Adrenal gland (tissue), 9 donors: ENCODE measurements at regions not wholly inside any gene's neighbourhood (a gene's known extent, or its start where the extent isn't known, plus 50 kb on each side); places are given as distances from the start of the nearest gene placed in this dataset.
A peak's percentile ranks its signal among the peaks of the same experiment; 100 is the strongest.

Source experiments
- DNase-seq, 7 donors: peaks; one replicate each; pipeline ENCODE4 v3.0.0-alpha.2; 2019 to 2020
- H3K27ac ChIP-seq, 5 donors: fragments of 200-600 bp; sonication (generic) in 4 of 5; 1 replicate in 3 of 5; 2 replicates in 2 of 5; pipeline versions ENCODE4 v1.5.1 to v1.8.0; 2016 to 2020; ENCODE audit warnings: mild to moderate bottlenecking in 1 of 5
- H3K27me3 ChIP-seq: fragments of 200-600 bp; 2 replicates; pipeline ENCODE4 v1.8.0; 2021
- H3K36me3 ChIP-seq, 2 donors: fragments of 200-600 bp; replicated peaks in 1 of 2; 1 replicate in 1 of 2; 2 replicates in 1 of 2; pipeline versions ENCODE4 v1.5.1 to v1.8.0; 2018 to 2022
- H3K4me1 ChIP-seq, 2 donors: fragments of 200-600 bp; replicated peaks in 1 of 2; 1 replicate in 1 of 2; 2 replicates in 1 of 2; pipeline versions ENCODE4 v1.5.1 to v1.8.0; 2018 to 2021
- H3K4me3 ChIP-seq, 4 donors: fragments of 200-600 bp; sonication (generic) in 3 of 4; one replicate each; pipeline ENCODE4 v1.5.1; 2016 to 2018
- H3K9me3 ChIP-seq, 3 donors: fragments of 200-600 bp; sonication (generic) in 1 of 3; replicated peaks in 1 of 3; 1 replicate in 2 of 3; 2 replicates in 1 of 3; pipeline versions ENCODE4 v1.5.1 to v1.8.0; 2016 to 2021
- POLR2A ChIP-seq, 2 donors: fragments of 450-650 bp; IDR thresholded peaks; one replicate each; pipeline ENCODE4 v1.6.1; 2017; ENCODE audit warnings: antibody characterized with exemption in 2 of 2, mild to moderate bottlenecking in 2 of 2, moderate library complexity in 1 of 2
- WGBS, 4 donors: extraction: QIAGEN DNeasy Blood & Tissue Kit in 2 of 4; methylation state at CpG; one replicate each; pipeline versions ENCODE4 v1.1.5 to v1.1.7; 2013 to 2017; 5-methylcytosine and 5-hydroxymethylcytosine counted together
- intact Hi-C, 2 donors: fragments of 100-400 bp; cut with DNase I; formaldehyde crosslinking; loops; one replicate each; pipeline versions ENCODE4 v1.14.1 to v1.15.0; 2022 to 2023
- TF ChIP-seq, protein P1 (sequence below), 6 experiments: fragments of 450-650 bp in 4 of 6; fragments of 200-600 bp in 2 of 6; sonication (generic) in 1 of 6; IDR thresholded peaks; 1 replicate in 5 of 6; 2 replicates in 1 of 6; pipeline versions ENCODE4 v1.5.1 to v1.8.0; 2016 to 2021; ENCODE audit warnings: antibody characterized with exemption in 6 of 6, mild to moderate bottlenecking in 2 of 6, moderate library complexity in 1 of 6
- donor health status: healthy with polysubstance abuse.
- donor health status: Bipolar disorder and iron deficiency.
- donor health status: DM: yes; HTN: yes; CAD: no.
- donor health status: DM: no; HTN: no; CAD: no.
- donor health status: DM: no; HTN: no; CAD: no.

DNA sequence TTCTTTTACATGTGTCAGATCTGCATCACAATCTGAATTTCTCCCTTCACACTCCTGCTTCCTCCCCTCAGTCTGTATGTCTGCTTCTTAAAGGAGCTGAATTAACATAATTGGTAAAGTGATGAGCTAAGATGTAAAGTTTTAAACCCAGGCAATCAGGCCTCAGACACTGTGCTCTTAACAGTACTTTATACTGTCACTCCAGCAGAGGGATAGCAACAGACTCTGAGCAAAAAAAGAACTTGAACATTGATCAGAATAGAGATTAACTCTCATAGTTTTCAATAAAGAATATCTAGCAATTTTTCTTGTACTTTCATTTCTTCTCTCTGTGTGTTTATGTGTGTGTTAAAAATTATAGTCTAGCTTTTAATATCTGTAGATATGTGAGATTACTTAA lies 110.3 kb downstream of the DUSP10 start:
- no peaks in the 10 kb centered on the region for H3K9me3 ChIP-seq
- no peaks in the 10 kb centered on the region for H3K27me3 ChIP-seq
- no peaks in the 10 kb centered on the region for H3K36me3 ChIP-seq
- no peak for DNase-seq
- H3K4me3 ChIP-seq = no peak overlapping the region
- peaks cover 0 to 11% of the 10 kb centered on the region in 2 donors for H3K4me1 ChIP-seq
- intact Hi-C loops = no loop called here
- TF ChIP-seq POLR2A (IDR thresholded peaks at IDR 0.05) = no peak
- TF ChIP-seq, protein P1, sequence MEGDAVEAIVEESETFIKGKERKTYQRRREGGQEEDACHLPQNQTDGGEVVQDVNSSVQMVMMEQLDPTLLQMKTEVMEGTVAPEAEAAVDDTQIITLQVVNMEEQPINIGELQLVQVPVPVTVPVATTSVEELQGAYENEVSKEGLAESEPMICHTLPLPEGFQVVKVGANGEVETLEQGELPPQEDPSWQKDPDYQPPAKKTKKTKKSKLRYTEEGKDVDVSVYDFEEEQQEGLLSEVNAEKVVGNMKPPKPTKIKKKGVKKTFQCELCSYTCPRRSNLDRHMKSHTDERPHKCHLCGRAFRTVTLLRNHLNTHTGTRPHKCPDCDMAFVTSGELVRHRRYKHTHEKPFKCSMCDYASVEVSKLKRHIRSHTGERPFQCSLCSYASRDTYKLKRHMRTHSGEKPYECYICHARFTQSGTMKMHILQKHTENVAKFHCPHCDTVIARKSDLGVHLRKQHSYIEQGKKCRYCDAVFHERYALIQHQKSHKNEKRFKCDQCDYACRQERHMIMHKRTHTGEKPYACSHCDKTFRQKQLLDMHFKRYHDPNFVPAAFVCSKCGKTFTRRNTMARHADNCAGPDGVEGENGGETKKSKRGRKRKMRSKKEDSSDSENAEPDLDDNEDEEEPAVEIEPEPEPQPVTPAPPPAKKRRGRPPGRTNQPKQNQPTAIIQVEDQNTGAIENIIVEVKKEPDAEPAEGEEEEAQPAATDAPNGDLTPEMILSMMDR (IDR thresholded peaks at IDR 0.05) = no peak
- no peak overlapping the region for H3K27ac ChIP-seq

DNA sequence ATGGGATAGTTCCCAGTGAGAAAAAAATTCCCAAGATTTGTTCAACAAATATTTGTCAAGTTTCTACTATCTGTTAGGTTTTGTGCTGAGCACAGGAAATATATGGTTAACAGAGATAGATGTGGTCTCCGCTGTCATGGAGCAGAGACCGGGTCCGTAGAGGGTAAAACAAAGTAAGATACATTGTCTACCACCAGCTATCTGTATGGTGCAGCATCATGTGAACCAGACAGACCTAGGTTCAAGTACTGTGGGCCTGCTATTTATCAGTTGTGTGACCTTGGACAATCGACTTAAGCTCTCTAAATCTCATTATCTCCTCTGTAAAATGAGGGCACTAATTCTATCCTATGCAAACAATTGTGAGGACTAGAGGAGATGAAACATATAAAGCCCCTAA lies 109.8 kb downstream of the DUSP10 start:
- TF ChIP-seq, protein P1 (IDR thresholded peaks at IDR 0.05) = no peak
- no peak for TF ChIP-seq POLR2A (IDR thresholded peaks at IDR 0.05)
- DNase-seq = no peak
- Histone ChIP-seq H3K36me3 (no peaks in the 10 kb centered on the region), H3K4me1 (peaks cover 0 to 11% of the 10 kb centered on the region in 2 donors), H3K27ac (no peak overlapping the region), H3K27me3 (no peaks in the 10 kb centered on the region), H3K4me3 (no peak overlapping the region), H3K9me3 (no peaks in the 10 kb centered on the region)
- WGBS, 4 donors = 55 to 68% (median 67%) methylated on average over 4 of the region's 4 CpGs
- intact Hi-C loops = no loop called here

DNA sequence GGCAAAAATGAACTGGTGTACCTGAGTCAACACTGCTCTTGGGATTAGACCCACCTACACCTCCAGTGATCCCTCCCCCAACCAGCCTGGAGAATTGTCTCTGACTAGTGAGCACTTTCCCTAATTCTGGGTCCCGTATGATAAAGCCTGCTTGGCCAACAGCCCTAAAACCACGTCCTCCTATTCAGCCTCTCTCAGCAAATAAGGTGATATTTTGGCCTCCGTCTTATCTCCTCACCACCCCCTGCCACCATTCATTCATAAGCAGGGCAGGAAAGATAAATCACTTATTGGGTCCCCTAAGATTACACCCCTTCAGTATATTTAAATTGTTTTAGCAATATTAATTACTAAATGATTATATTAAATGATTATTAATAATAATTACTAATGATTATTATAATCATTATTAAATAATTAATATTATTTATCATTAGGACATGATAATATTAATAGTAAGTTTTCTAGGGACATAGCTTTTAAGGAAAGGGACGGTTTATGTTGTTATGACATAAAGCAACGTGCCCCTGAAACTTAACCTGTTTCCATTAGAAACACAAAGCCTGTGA lies 108.0 kb downstream of the DUSP10 start:
- H3K36me3 ChIP-seq = no peaks in the 10 kb centered on the region
- WGBS, 4 donors = 83 to 89% (median 86%) methylated on average over 5 of the region's 5 CpGs
- H3K4me1 ChIP-seq = peaks cover 0 to 11% of the 10 kb centered on the region in 2 donors
- TF ChIP-seq, protein P1 (IDR thresholded peaks at IDR 0.05) = no peak
- no peak for TF ChIP-seq POLR2A (IDR thresholded peaks at IDR 0.05)
- no peak overlapping the region for H3K27ac ChIP-seq
- H3K9me3 ChIP-seq = no peaks in the 10 kb centered on the region
- intact Hi-C loops = no loop called here
- DNase-seq = no peak
- H3K4me3 ChIP-seq = no peak overlapping the region
- H3K27me3 ChIP-seq = no peaks in the 10 kb centered on the region

DNA sequence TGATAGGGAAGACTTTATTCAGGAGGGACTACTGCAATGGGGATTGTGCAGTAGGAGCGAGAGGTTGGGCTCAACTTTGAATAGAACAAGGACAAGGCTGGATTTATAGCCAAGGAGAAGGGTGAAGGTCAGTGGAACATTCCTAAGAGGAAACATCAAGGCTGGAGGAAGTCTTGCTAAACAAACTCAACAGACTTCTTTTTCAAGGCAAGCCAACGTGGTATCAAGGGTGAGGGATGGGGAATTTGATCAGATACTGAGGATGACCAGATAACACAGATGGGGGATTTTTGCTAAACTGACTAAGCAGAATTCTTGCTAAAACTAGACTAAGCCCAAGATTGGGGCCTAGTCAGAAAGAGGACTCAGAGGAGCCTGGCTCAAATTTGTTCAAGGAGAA lies 107.3 kb downstream of the DUSP10 start:
- Histone ChIP-seq H3K4me3 (no peak overlapping the region), H3K27me3 (no peaks in the 10 kb centered on the region), H3K4me1 (peaks cover 0 to 11% of the 10 kb centered on the region in 2 donors), H3K27ac (peak overlapping the region in 1 of 5 donors; percentile 30), H3K36me3 (no peaks in the 10 kb centered on the region), H3K9me3 (no peaks in the 10 kb centered on the region)
- intact Hi-C loops = no loop called here
- DNase-seq = peak in 4 of 7 donors; percentile 12 to 57 (median 29)
- TF ChIP-seq POLR2A (IDR thresholded peaks at IDR 0.05) = no peak
- TF ChIP-seq, protein P1 (IDR thresholded peaks at IDR 0.05) = no peak
- WGBS, 4 donors = 21 to 29% (median 22%) methylated on average over 2 of the region's 2 CpGs
